CD4-positive, alpha-beta T cell treated with Interleukin-6 for 4 hours (primary cell): ENCODE measurements at regions not wholly inside any gene's neighbourhood (a gene's known extent, or its start where the extent isn't known, plus 50 kb on each side); places are given as distances from the start of the nearest gene placed in this dataset.
"Not testable (repeated sequence)": the region's sequence is repeated elsewhere in the genome, so short reads cannot be mapped to it uniquely, and the experiment has no call there.

Experiments
- DNase-seq: peaks from one replicate; pipeline ENCODE4 v3.0.0-alpha.2; 2020; ENCODE audit warnings: mixed read lengths

GRCh38 chr3:4030624-4031023 lies 231.4 kb downstream of the LRRN1 start:
- DNase-seq = no peak

GRCh38 chr3:4033296-4033695 lies 234.1 kb downstream of the LRRN1 start:
- DNase-seq = no peak

GRCh38 chr3:4036046-4036445 lies 236.8 kb downstream of the LRRN1 start:
- DNase-seq = no peak

- DNase-seq = no peak
Measured at GRCh38 chr3:4038351-4038750, 239.1 kb downstream of the LRRN1 start.

- no peak for DNase-seq
Measured at GRCh38 chr3:4042070-4042469, 242.8 kb downstream of the LRRN1 start.

- DNase-seq = no peak
Measured at GRCh38 chr3:4042869-4043268, 243.6 kb downstream of the LRRN1 start.

- DNase-seq = no peak
Measured at GRCh38 chr3:4043867-4044575, 244.8 kb downstream of the LRRN1 start.

- DNase-seq = no peak
Measured at GRCh38 chr3:4044619-4045018, 245.4 kb downstream of the LRRN1 start.

- DNase-seq = no peak
Measured at GRCh38 chr3:4045756-4046155, 246.5 kb downstream of the LRRN1 start.

- DNase-seq = no peak
Measured at GRCh38 chr3:4047366-4047765, 248.1 kb downstream of the LRRN1 start.

GRCh38 chr3:4052706-4053105 lies 250.5 kb upstream of the SETMAR start:
- no peak for DNase-seq

- no peak for DNase-seq
Measured at GRCh38 chr3:4053975-4054374, 249.2 kb upstream of the SETMAR start.

- no peak for DNase-seq
Measured at GRCh38 chr3:4060064-4060463, 243.1 kb upstream of the SETMAR start.

GRCh38 chr3:4060603-4061002 lies 242.6 kb upstream of the SETMAR start:
- no peak for DNase-seq

GRCh38 chr3:4061195-4061594 lies 242.0 kb upstream of the SETMAR start:
- no peak for DNase-seq

GRCh38 chr3:4061783-4062360 lies 241.3 kb upstream of the SETMAR start:
- no peak for DNase-seq

GRCh38 chr3:4062621-4063020 lies 240.5 kb upstream of the SETMAR start:
- DNase-seq = no peak

- DNase-seq = no peak
Measured at GRCh38 chr3:4063916-4064574, 239.1 kb upstream of the SETMAR start.

- no peak for DNase-seq
Measured at GRCh38 chr3:4065085-4065484, 238.1 kb upstream of the SETMAR start.

- no peak for DNase-seq
Measured at GRCh38 chr3:4065554-4065953, 237.6 kb upstream of the SETMAR start.

GRCh38 chr3:4067893-4068292 lies 235.3 kb upstream of the SETMAR start:
- DNase-seq = no peak

- DNase-seq = no peak
Measured at GRCh38 chr3:4069796-4070195, 233.4 kb upstream of the SETMAR start.

GRCh38 chr3:4071481-4072184 lies 231.5 kb upstream of the SETMAR start:
- peak; percentile 15 for DNase-seq

- not testable (repeated sequence) for DNase-seq
Measured at GRCh38 chr3:4077278-4077677, 225.9 kb upstream of the SETMAR start.
